ENCODE measurements at regions not wholly inside any gene's neighbourhood (a gene's known extent, or its start where the extent isn't known, plus 50 kb on each side); places are given as distances from the start of the nearest gene placed in this dataset.
A peak's percentile ranks its signal among the peaks of the same experiment; 100 is the strongest.
"Not testable (repeated sequence)": the region's sequence is repeated elsewhere in the genome, so short reads cannot be mapped to it uniquely, and the experiment has no call there.

- no peak overlapping the region for H3K27ac ChIP-seq
- no peaks in the 10 kb centered on the region for H3K79me2 ChIP-seq (ENCODE audit: insufficient read depth)
- peak overlapping the region; percentile 82 for H2AFZ ChIP-seq
- H3K27me3 ChIP-seq (replicated peaks; ENCODE audit: insufficient read depth): peaks cover 41% of the 10 kb centered on the region
- H3K4me3 ChIP-seq: peak overlapping the region; percentile 84
- H3K9me3 ChIP-seq (ENCODE audit: low read depth): no peaks in the 10 kb centered on the region
- H4K20me1 ChIP-seq (ENCODE audit: insufficient read depth): no peaks in the 10 kb centered on the region
- no peaks in the 10 kb centered on the region; the same call in 1 of the 2 replicates for H3K4me1 ChIP-seq (ENCODE audit: insufficient read depth)
- peak overlapping the region; percentile 36 for H3K9ac ChIP-seq
- H3K9me2 ChIP-seq (ENCODE audit: insufficient read depth): no peaks in the 10 kb centered on the region
- in situ Hi-C loops (cut with MboI): no loop called here
- H3F3A ChIP-seq (ENCODE audit: insufficient read depth): peaks cover 5% of the 10 kb centered on the region; the same call in 1 of the 2 replicates
- DNase-seq: peak; percentile 71
- no peaks in the 10 kb centered on the region for H3K36me3 ChIP-seq (ENCODE audit: low read depth)
- 17% methylated on average over 20 of the region's 20 CpGs for WGBS, 2 experiments (ENCODE audit: low coverage in 1 of 2, low lambda C conversion rate in 2 of 2, missing lambda C conversion rate in 2 of 2)
- TF ChIP-seq EZH2 (IDR thresholded peaks at IDR 0.05; ENCODE audit: insufficient read depth, poor library complexity, severe bottlenecking) (no peak), EZH2phosphoT487 (IDR thresholded peaks at IDR 0.05; ENCODE audit: insufficient read depth, low read depth) (no peak)
- peak overlapping the region; percentile 66 for H3K4me2 ChIP-seq (ENCODE audit: unreplicated experiment)
Measured at GRCh38 chr6:28789553-28790083, 134.2 kb downstream of the TRIM27 start.

DNA sequence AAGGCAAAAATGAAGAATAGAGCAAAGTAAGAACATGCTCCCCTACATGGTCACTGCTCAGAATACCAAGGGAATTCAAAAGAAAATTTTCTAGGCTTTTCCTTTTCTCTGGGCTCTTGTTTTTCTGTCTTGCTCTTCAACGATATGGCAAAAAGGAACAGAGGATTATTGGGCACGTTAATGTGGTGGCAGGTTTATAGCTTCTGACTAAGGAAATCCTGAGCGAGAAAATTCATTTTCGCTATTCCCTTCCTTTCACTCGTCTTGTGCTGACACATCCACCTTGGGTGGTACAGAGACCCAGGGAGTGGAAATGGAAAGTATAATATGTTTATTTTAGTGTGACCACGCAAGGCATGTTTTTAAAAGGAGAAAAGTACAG is 132.8 kb downstream of the TRIM27 start:
- Histone ChIP-seq H3K36me3 (ENCODE audit: low read depth) (no peaks in the 10 kb centered on the region), H3K9ac (no peak overlapping the region), H3K27me3 (replicated peaks; ENCODE audit: insufficient read depth) (peaks cover 28% of the 10 kb centered on the region), H2AFZ (no peak overlapping the region), H4K20me1 (ENCODE audit: insufficient read depth) (no peaks in the 10 kb centered on the region), H3K9me2 (ENCODE audit: insufficient read depth) (no peaks in the 10 kb centered on the region), H3F3A (ENCODE audit: insufficient read depth) (peaks cover 17% of the 10 kb centered on the region; the same call in 1 of the 2 replicates), H3K9me3 (ENCODE audit: low read depth) (no peaks in the 10 kb centered on the region), H3K27ac (no peak overlapping the region), H3K4me2 (ENCODE audit: unreplicated experiment) (no peak overlapping the region), H3K79me2 (ENCODE audit: insufficient read depth) (no peaks in the 10 kb centered on the region), H3K4me3 (no peak overlapping the region), H3K4me1 (ENCODE audit: insufficient read depth) (peaks cover 8% of the 10 kb centered on the region; the same call in 1 of the 2 replicates)
- TF ChIP-seq EZH2 (IDR thresholded peaks at IDR 0.05; ENCODE audit: insufficient read depth, poor library complexity, severe bottlenecking) (no peak), EZH2phosphoT487 (IDR thresholded peaks at IDR 0.05; ENCODE audit: insufficient read depth, low read depth) (no peak)
- in situ Hi-C loops (cut with MboI): no loop called here
- WGBS, 2 experiments (ENCODE audit: low coverage in 1 of 2, low lambda C conversion rate in 2 of 2, missing lambda C conversion rate in 2 of 2): 39 to 45% methylated on average over 6 of the region's 6 CpGs
- no peak for DNase-seq

- H3K9ac ChIP-seq: peak overlapping the region; percentile 36; the same call in 1 of the 2 replicates
- H4K20me1 ChIP-seq (ENCODE audit: insufficient read depth): no peaks in the 10 kb centered on the region
- no peak overlapping the region for H3K27ac ChIP-seq
- H3F3A ChIP-seq (ENCODE audit: insufficient read depth): peaks cover 17% of the 10 kb centered on the region; the same call in 1 of the 2 replicates
- peaks cover 8% of the 10 kb centered on the region; the same call in 1 of the 2 replicates for H3K4me1 ChIP-seq (ENCODE audit: insufficient read depth)
- H3K9me3 ChIP-seq (ENCODE audit: low read depth): no peaks in the 10 kb centered on the region
- no peak for TF ChIP-seq EZH2 (IDR thresholded peaks at IDR 0.05; ENCODE audit: insufficient read depth, poor library complexity, severe bottlenecking)
- TF ChIP-seq EZH2phosphoT487 (IDR thresholded peaks at IDR 0.05; ENCODE audit: insufficient read depth, low read depth): no peak
- H3K4me2 ChIP-seq (ENCODE audit: unreplicated experiment): peak overlapping the region; percentile 94
- DNase-seq: peak; percentile 88
- peak overlapping the region; percentile 87 for H2AFZ ChIP-seq
- H3K79me2 ChIP-seq (ENCODE audit: insufficient read depth): no peaks in the 10 kb centered on the region
- 1% methylated on average over 35 of the region's 35 CpGs for WGBS, 2 experiments (ENCODE audit: low coverage in 1 of 2, low lambda C conversion rate in 2 of 2, missing lambda C conversion rate in 2 of 2)
- H3K9me2 ChIP-seq (ENCODE audit: insufficient read depth): no peaks in the 10 kb centered on the region
- H3K27me3 ChIP-seq (replicated peaks; ENCODE audit: insufficient read depth): no peaks in the 10 kb centered on the region
- peak overlapping the region; percentile 72 for H3K4me3 ChIP-seq
- in situ Hi-C loops (cut with MboI): no loop called here
- H3K36me3 ChIP-seq (ENCODE audit: low read depth): no peaks in the 10 kb centered on the region
Measured at GRCh38 chr6:28794175-28795002, 129.4 kb downstream of the TRIM27 start.

DNA sequence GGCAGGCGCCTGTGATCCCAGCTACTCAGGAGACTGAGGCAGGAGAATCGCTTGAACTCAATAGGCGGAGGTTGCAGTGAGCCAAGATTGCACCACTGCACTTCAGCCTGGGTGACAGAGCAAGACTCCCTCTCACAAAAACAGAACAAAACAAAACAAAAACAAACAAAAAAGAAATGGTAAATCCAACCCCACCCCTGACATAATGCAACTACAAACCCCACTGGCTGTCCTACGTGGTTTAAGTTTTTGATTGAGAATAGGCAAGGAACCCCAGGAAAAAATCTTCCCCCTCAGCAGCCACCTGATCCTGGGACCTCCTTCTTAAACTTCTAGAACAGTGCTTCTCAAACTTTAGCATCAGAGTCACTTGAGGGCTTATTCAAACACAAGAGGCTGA is 123.1 kb downstream of the TRIM27 start:
- DNase-seq; H3K9ac ChIP-seq; H3K9me3 ChIP-seq (ENCODE audit: low read depth); H4K20me1 ChIP-seq (ENCODE audit: insufficient read depth); in situ Hi-C loops (cut with MboI); H3K9me2 ChIP-seq (ENCODE audit: insufficient read depth); H3K4me1 ChIP-seq (ENCODE audit: insufficient read depth); H3K4me2 ChIP-seq (ENCODE audit: unreplicated experiment); H3K4me3 ChIP-seq; H3F3A ChIP-seq (ENCODE audit: insufficient read depth); H2AFZ ChIP-seq; H3K27ac ChIP-seq; H3K36me3 ChIP-seq (ENCODE audit: low read depth); H3K79me2 ChIP-seq (ENCODE audit: insufficient read depth): not testable (repeated sequence)
- H3K27me3 ChIP-seq (replicated peaks; ENCODE audit: insufficient read depth): peaks cover 17% of the 10 kb centered on the region
- WGBS, 2 experiments (ENCODE audit: low coverage in 1 of 2, low lambda C conversion rate in 2 of 2, missing lambda C conversion rate in 2 of 2): 54 to 61% methylated on average over 4 of the region's 4 CpGs

Measured in GM23248 (cell line).